ENCODE measurements at regions not wholly inside any gene's neighbourhood (a gene's known extent, or its start where the extent isn't known, plus 50 kb on each side); places are given as distances from the start of the nearest gene placed in this dataset.

- TF ChIP-seq ZNF274 (IDR thresholded peaks at IDR 0.05; ENCODE audit: low read depth, low read length), result no peak
These were observed 104.5 kb upstream of the LYZL1 start for GRCh38 chr10:29184205-29185000.

DNA sequence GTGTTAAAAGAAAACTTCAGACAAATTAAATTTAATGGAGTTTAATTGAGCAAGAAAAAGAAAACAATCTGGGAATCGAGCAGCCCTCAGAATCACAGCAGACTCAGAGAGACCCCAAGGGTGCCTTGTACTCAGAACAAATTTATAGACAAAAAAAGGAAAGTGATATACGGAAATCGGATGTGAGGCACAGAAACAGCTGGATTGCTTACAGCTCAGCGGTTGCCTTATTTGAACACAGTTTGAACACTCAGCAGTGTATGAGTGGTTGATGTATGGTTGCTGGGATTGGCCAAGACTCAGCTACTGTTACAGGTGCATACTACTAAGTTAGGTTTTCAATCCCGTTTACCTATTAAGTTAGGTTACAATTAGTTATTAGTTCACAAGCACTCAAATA, 103.8 kb upstream of the LYZL1 start:
- no peak for TF ChIP-seq ZNF274 (IDR thresholded peaks at IDR 0.05; ENCODE audit: low read depth, low read length)
- H3K4me3 ChIP-seq (ENCODE audit: low read length), result no peak overlapping the region

More at GRCh38 chr10:29184205-29185000, 104.5 kb upstream of the LYZL1 start:
- H3K4me3 ChIP-seq (ENCODE audit: low read length), result no peak overlapping the region

- no peak overlapping the region for H3K4me3 ChIP-seq (ENCODE audit: low read length)
- no peak for TF ChIP-seq ZNF274 (IDR thresholded peaks at IDR 0.05; ENCODE audit: low read depth, low read length)
These were observed 102.6 kb upstream of the LYZL1 start for GRCh38 chr10:29186221-29186620.

DNA sequence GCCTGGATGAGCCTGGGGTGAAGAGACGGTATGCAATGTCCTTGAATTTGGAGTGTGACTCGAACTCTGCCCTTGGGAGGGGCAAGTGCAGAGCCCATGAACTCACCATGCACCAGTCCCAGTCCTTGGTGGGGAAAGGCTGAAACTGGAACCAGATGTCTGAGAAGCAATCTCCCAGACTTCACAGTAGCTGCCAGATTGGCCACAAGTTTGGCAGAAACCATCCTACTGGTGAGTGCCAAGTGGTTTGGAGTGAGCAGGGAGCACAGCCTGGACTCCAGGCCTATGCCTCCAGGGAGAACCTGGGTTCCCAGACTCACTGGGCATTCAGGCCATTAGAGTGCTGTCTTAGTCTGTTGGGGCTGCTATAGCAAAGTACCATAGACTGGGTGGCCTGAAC, 99.6 kb upstream of the LYZL1 start:
- no peak overlapping the region for H3K4me3 ChIP-seq (ENCODE audit: low read length)
- no peak for TF ChIP-seq ZNF274 (IDR thresholded peaks at IDR 0.05; ENCODE audit: low read depth, low read length)

- H3K4me3 ChIP-seq (ENCODE audit: low read length), result no peak overlapping the region
- no peak for TF ChIP-seq ZNF274 (IDR thresholded peaks at IDR 0.05; ENCODE audit: low read depth, low read length)
These were observed 97.2 kb upstream of the LYZL1 start for GRCh38 chr10:29191674-29192073.

GRCh38 chr10:29199339-29199738, 89.5 kb upstream of the LYZL1 start:
- no peak overlapping the region for H3K4me3 ChIP-seq (ENCODE audit: low read length)
- no peak for TF ChIP-seq ZNF274 (IDR thresholded peaks at IDR 0.05; ENCODE audit: low read depth, low read length)

- no peak overlapping the region for H3K4me3 ChIP-seq (ENCODE audit: low read length)
- TF ChIP-seq ZNF274 (IDR thresholded peaks at IDR 0.05; ENCODE audit: low read depth, low read length), result no peak
These were observed 88.8 kb upstream of the LYZL1 start for GRCh38 chr10:29199941-29200679.

DNA sequence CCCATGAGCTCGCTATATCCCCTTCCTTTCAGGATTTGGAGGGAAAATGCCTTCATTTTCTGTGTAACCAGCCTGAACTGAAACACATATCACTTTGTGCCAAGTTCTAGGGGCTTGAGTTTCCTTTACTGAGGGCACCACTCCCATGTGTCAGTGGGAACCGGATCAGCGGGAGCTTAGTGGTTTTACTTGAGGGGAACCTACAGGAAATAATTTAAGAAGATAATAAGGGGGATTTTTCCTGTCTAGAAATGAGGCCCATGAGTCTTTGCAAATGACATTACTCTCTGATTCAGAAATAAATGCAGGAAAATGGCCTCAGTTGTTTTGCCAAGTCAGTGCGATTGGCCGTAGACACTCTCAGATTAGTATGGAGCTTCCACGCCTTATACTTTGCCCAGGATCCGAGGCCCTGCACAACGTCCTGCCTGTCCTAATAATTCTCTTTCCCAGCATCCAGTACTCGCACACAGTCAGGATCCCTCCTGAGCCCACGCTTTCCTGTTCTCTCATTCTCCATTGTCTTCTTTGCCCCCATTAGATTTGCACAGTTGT, 86.4 kb upstream of the LYZL1 start:
- TF ChIP-seq ZNF274 (IDR thresholded peaks at IDR 0.05; ENCODE audit: low read depth, low read length), result no peak
- H3K4me3 ChIP-seq (ENCODE audit: low read length), result no peak overlapping the region

- no peak overlapping the region for H3K4me3 ChIP-seq (ENCODE audit: low read length)
- no peak for TF ChIP-seq ZNF274 (IDR thresholded peaks at IDR 0.05; ENCODE audit: low read depth, low read length)
These were observed 85.4 kb upstream of the LYZL1 start for GRCh38 chr10:29203432-29203831.

DNA sequence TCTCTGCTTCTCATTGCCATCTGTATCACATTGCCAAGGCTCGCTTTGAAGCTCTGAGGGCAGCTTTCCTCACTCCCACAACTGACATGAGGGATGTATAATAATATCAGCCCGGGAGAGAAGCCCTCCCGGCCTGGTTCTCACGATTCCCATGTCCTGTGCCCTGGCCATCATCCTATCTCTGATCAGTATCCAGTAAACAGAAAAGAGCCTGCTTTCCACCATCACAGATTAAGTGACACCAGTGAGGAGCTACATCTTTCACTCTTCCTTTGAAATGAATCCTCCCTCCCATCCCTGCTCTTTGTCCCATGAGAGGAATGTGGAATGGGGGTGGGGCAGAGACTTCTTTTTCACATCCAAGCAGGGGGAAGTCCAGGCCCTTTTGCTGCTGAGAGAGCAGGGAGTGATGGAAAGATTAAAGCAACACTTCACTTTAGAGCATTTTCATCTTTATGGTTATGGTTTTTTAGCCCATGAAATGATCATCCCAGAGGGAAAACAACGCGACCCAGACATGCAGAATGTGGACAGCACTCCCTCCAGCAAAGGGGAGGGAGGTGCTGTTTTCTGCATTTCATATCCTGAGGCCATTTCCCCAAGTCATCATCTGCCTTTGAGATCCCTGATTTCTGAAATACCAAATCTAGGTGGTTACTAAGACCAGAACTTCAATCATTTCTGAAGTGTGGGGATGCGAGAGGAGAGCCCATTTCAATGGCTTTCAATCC, 84.6 kb upstream of the LYZL1 start:
- no peak for TF ChIP-seq ZNF274 (IDR thresholded peaks at IDR 0.05; ENCODE audit: low read depth, low read length)
- H3K4me3 ChIP-seq (ENCODE audit: low read length), result no peak overlapping the region

- H3K4me3 ChIP-seq (ENCODE audit: low read length), result no peak overlapping the region
- no peak for TF ChIP-seq ZNF274 (IDR thresholded peaks at IDR 0.05; ENCODE audit: low read depth, low read length)
These were observed 83.1 kb upstream of the LYZL1 start for GRCh38 chr10:29205787-29206186.

DNA sequence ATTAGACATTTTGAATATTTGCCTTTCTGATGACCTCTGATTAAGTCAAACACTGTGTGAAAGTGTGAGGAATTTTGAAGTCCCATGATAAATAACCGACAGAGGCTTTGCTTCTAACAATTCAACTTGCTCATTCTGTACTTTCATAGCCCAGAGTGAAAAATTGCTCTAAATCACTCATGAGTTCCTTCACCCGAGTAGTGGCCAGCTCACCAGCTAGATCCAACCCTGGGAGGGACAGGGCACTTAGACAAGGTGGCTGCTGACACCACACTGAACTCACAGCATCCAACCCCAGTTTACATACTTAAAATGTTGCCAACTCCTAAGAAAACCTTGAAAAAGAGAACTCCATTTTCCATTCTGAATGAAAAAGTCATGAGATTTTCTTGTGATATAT, 80.0 kb upstream of the LYZL1 start:
- no peak for TF ChIP-seq ZNF274 (IDR thresholded peaks at IDR 0.05; ENCODE audit: low read depth, low read length)
- H3K4me3 ChIP-seq (ENCODE audit: low read length), result no peak overlapping the region

GRCh38 chr10:29209830-29210229, 79.0 kb upstream of the LYZL1 start:
- no peak for TF ChIP-seq ZNF274 (IDR thresholded peaks at IDR 0.05; ENCODE audit: low read depth, low read length)

DNA sequence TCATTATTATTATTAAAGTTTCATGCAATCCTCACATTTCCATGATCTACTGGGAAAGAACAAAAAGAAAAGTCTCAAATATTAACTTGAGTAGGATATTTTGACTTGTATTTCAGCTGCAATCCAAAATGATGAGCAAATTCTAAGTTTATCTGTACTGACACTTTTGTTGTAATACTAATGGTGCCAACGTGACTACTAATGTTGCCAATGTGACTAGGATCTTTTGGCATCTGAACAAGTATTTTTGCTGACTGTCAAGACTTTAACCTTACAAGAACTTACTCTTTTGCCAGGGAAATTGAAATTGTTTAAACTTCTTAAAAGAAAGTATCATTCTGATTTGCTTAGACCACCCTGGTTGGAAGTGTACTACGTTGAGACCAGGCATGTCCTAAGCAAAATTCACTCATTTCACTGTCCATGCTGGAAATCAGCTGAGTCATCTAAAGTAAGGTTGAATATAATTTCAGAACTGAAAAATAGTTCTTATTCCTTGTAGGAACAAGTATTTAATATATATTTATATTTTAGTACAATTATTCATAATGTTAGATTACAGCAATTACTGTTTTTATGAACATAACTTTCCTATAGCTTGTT, 78.5 kb upstream of the LYZL1 start:
- no peak for TF ChIP-seq ZNF274 (IDR thresholded peaks at IDR 0.05; ENCODE audit: low read depth, low read length)
- no peak overlapping the region for H3K4me3 ChIP-seq (ENCODE audit: low read length)

More at GRCh38 chr10:29209830-29210229, 79.0 kb upstream of the LYZL1 start:
- no peak overlapping the region for H3K4me3 ChIP-seq (ENCODE audit: low read length)
